PC-3 (cell line): ENCODE measurements at regions not wholly inside any gene's neighbourhood (a gene's known extent, or its start where the extent isn't known, plus 50 kb on each side); places are given as distances from the start of the nearest gene placed in this dataset.

Source experiments
- ATAC-seq: fragments of 200-7000 bp; cut with Tn5 transposase; 2 replicates; pipeline ENCODE4 v1.9.1; 2020; ENCODE audit warnings: mild to moderate bottlenecking, moderate library complexity
- BruUV-seq: library from RNA; stranded (reverse); fragments of 400-500 nt; replicated peaks from 2 replicates; lab custom pipeline; 2021; lab: Mats Ljungman, UMichigan
- CTCF ChIA-PET: fragments of 300-600 bp; sonication (Branson Sonifier 250); formaldehyde crosslinking; loops from one replicate; lab custom pipeline; 2022; ENCODE audit warnings: antibody characterized with exemption; lab: Charles Lee
- POLR2A ChIA-PET: fragments of 300-600 bp; sonication (Branson Sonifier 250); formaldehyde crosslinking; loops from one replicate; lab custom pipeline; 2022; ENCODE audit warnings: antibody characterized with exemption; ENCODE audit not compliant: unreplicated experiment; lab: Charles Lee
- DNase-seq: peaks from one replicate; pipeline ENCODE4 v3.0.0-alpha.2; 2015
- H2AFZ ChIP-seq: fragments of 300-600 bp; sonication (generic); 2 replicates; pipeline ENCODE4 v1.6.0; 2016; ENCODE audit warnings: antibody characterized with exemption, low read length
- H3F3A ChIP-seq: fragments of 300-600 bp; sonication (generic); one replicate; pipeline ENCODE4 v1.6.0; 2017; ENCODE audit warnings: antibody characterized with exemption, low read length, control low read depth, mild to moderate bottlenecking; ENCODE audit not compliant: unreplicated experiment
- H3K27ac ChIP-seq: fragments of 300-600 bp; sonication (generic); 2 replicates; pipeline ENCODE4 v1.5.1; 2016; ENCODE audit warnings: mild to moderate bottlenecking, low read length
- H3K27me3 ChIP-seq: fragments of 300-600 bp; sonication (generic); 2 replicates; pipeline ENCODE4 v1.6.1; 2016; ENCODE audit warnings: low read length, mixed read lengths
- H3K36me3 ChIP-seq: fragments of 300-600 bp; sonication (generic); 2 replicates; pipeline ENCODE4 v1.6.1; 2016; ENCODE audit warnings: low read depth, mixed run types, low read length, mixed read lengths
- H3K4me1 ChIP-seq: fragments of 300-600 bp; sonication (generic); 2 replicates; pipeline ENCODE4 v1.5.1; 2016; ENCODE audit warnings: low read length; ENCODE audit not compliant: insufficient read depth
- H3K4me2 ChIP-seq: fragments of 300-600 bp; sonication (generic); 2 replicates; pipeline ENCODE4 v1.6.0; 2016; ENCODE audit warnings: low read length
- H3K4me3 ChIP-seq: fragments of 300-600 bp; sonication (generic); 2 replicates; pipeline ENCODE4 v1.5.1; 2016; ENCODE audit warnings: mild to moderate bottlenecking, low read length, mixed read lengths
- H3K79me2 ChIP-seq: fragments of 300-600 bp; sonication (generic); 2 replicates; pipeline ENCODE4 v1.6.1; 2017; ENCODE audit warnings: low read length, mixed read lengths
- H3K9ac ChIP-seq: fragments of 300-600 bp; sonication (generic); 2 replicates; pipeline ENCODE4 v1.6.0; 2016; ENCODE audit warnings: mild to moderate bottlenecking, low read length
- H3K9me2 ChIP-seq: fragments of 300-600 bp; sonication (generic); replicated peaks from 2 replicates; pipeline ENCODE4 v1.6.1; 2016; ENCODE audit warnings: mixed run types, low read length, mixed read lengths
- H3K9me3 ChIP-seq: fragments of 300-600 bp; sonication (generic); 2 replicates; pipeline ENCODE4 v1.6.1; 2016; ENCODE audit warnings: low read length, mixed read lengths
- H4K20me1 ChIP-seq: fragments of 300-600 bp; sonication (generic); 2 replicates; pipeline ENCODE4 v1.6.1; 2016; ENCODE audit warnings: low read length, mixed read lengths
- CTCF ChIP-seq: fragments of 300-600 bp; sonication (generic); conservative IDR thresholded peaks from 2 replicates; pipeline ENCODE4 v1.5.1; 2017; ENCODE audit warnings: antibody characterized with exemption, low read depth, mild to moderate bottlenecking, low read length
- EZH2 ChIP-seq: fragments of 300-600 bp; sonication (generic); IDR thresholded peaks from one replicate; pipeline ENCODE4 v1.6.1; 2017; ENCODE audit warnings: antibody characterized with exemption, mild to moderate bottlenecking, low read length; ENCODE audit not compliant: unreplicated experiment
- EZH2phosphoT487 ChIP-seq: fragments of 300-600 bp; sonication (generic); IDR thresholded peaks from 2 replicates; pipeline ENCODE4 v1.6.1; 2018; ENCODE audit warnings: mild to moderate bottlenecking, antibody characterized with exemption, low read length, borderline replicate concordance
- intact Hi-C: fragments of 100-400 bp; cut with micrococcal nuclease; formaldehyde crosslinking; loops from 2 replicates; pipeline ENCODE4 v1.9.0; 2023

GRCh38 chr1:188551176-188551575 lies 1722.4 kb downstream of the PLA2G4A start:
- DNase-seq = no peak
- no peak overlapping the region for H3K4me2 ChIP-seq
- no peak overlapping the region for H2AFZ ChIP-seq

GRCh38 chr1:188557053-188557452 lies 1728.3 kb downstream of the PLA2G4A start:
- H3K36me3 ChIP-seq = no peaks in the 10 kb centered on the region
- no peak overlapping the region for H3K27ac ChIP-seq
- CTCF ChIA-PET = no interaction called here
- no TSS peak for BruUV-seq
- ATAC-seq (no peak), DNase-seq (no peak)
- no peak overlapping the region for H3K4me2 ChIP-seq
- H3K4me3 ChIP-seq = no peak overlapping the region
- POLR2A ChIA-PET = no interaction called here
- no peaks in the 10 kb centered on the region for H4K20me1 ChIP-seq
- H3K27me3 ChIP-seq = no peaks in the 10 kb centered on the region
- no peaks in the 10 kb centered on the region for H3K79me2 ChIP-seq
- H2AFZ ChIP-seq = no peak overlapping the region
- no peak for TF ChIP-seq CTCF
- no peak for TF ChIP-seq EZH2phosphoT487
- TF ChIP-seq EZH2 = no peak
- intact Hi-C loops = no loop called here
- no peaks in the 10 kb centered on the region for H3K4me1 ChIP-seq
- H3K9ac ChIP-seq = no peak overlapping the region
- H3F3A ChIP-seq = no peaks in the 10 kb centered on the region
- H3K9me2 ChIP-seq = no peaks in the 10 kb centered on the region
- H3K9me3 ChIP-seq = no peaks in the 10 kb centered on the region

More at GRCh38 chr1:188551176-188551575, 1722.4 kb downstream of the PLA2G4A start:
- ChIA-PET POLR2A (no interaction called here), CTCF (no interaction called here)
- Histone ChIP-seq H3K27ac (no peak overlapping the region), H3F3A (no peaks in the 10 kb centered on the region), H3K9me2 (no peaks in the 10 kb centered on the region), H4K20me1 (no peaks in the 10 kb centered on the region), H3K4me1 (no peaks in the 10 kb centered on the region), H3K27me3 (no peaks in the 10 kb centered on the region), H3K9ac (no peak overlapping the region), H3K36me3 (no peaks in the 10 kb centered on the region), H3K9me3 (no peaks in the 10 kb centered on the region), H3K4me3 (no peak overlapping the region), H3K79me2 (no peaks in the 10 kb centered on the region)
- ATAC-seq = no peak
- TF ChIP-seq EZH2phosphoT487 (no peak), CTCF (no peak), EZH2 (no peak)
- intact Hi-C loops = no loop called here
- no TSS peak for BruUV-seq

- Histone ChIP-seq H3K79me2 (no peaks in the 10 kb centered on the region), H2AFZ (no peak overlapping the region), H3K27me3 (no peaks in the 10 kb centered on the region), H3K9me2 (no peaks in the 10 kb centered on the region), H3K9ac (no peak overlapping the region), H3K4me1 (no peaks in the 10 kb centered on the region), H3F3A (no peaks in the 10 kb centered on the region), H3K4me3 (no peak overlapping the region), H3K27ac (no peak overlapping the region), H3K9me3 (no peaks in the 10 kb centered on the region), H3K4me2 (no peak overlapping the region), H3K36me3 (no peaks in the 10 kb centered on the region), H4K20me1 (no peaks in the 10 kb centered on the region)
- BruUV-seq = no TSS peak
- intact Hi-C loops = no loop called here
- ATAC-seq (no peak), DNase-seq (no peak)
- CTCF ChIA-PET = no interaction called here
- POLR2A ChIA-PET = no interaction called here
- TF ChIP-seq CTCF (no peak), EZH2 (no peak), EZH2phosphoT487 (no peak)
Observed at GRCh38 chr1:188582911-188583532, 1754.3 kb downstream of the PLA2G4A start.
